SK-N-SH (cell line): ENCODE measurements at regions not wholly inside any gene's neighbourhood (a gene's known extent, or its start where the extent isn't known, plus 50 kb on each side); places are given as distances from the start of the nearest gene placed in this dataset.

Source experiments
- CHD2 ChIP-seq: fragments of 150-350 bp; IDR thresholded peaks from 2 replicates; pipeline ENCODE4 v1.6.1; 2018; ENCODE audit warnings: low read length; ENCODE audit not compliant: partially characterized antibody
- EP300 ChIP-seq, 2 experiments: IDR thresholded peaks; 2 replicates each; pipeline versions ENCODE4 v1.4.0 to v1.6.1; 2012; ENCODE audit warnings: borderline replicate concordance in 1 of 2, low read depth in 1 of 2, low read length in 1 of 2
- FOSL2 ChIP-seq: IDR thresholded peaks from 2 replicates; pipeline ENCODE4 v1.4.0; 2012; ENCODE audit warnings: low read depth, mild to moderate bottlenecking, moderate library complexity, borderline replicate concordance
- FOXJ3 ChIP-seq: sonication (generic); formaldehyde crosslinking; IDR thresholded peaks from 2 replicates; pipeline ENCODE4 v1.5.1; 2020; ENCODE audit warnings: mild to moderate bottlenecking, missing genetic modification reagents
- GABPA ChIP-seq: IDR thresholded peaks from 2 replicates; pipeline ENCODE4 v1.4.0; 2012; ENCODE audit warnings: low read depth, mild to moderate bottlenecking
- JUND ChIP-seq: IDR thresholded peaks from 2 replicates; pipeline ENCODE4 v1.4.0; 2012
- NFIC ChIP-seq: IDR thresholded peaks from 2 replicates; pipeline ENCODE4 v1.4.0; 2012; ENCODE audit warnings: borderline replicate concordance
- NRF1 ChIP-seq: IDR thresholded peaks from 2 replicates; pipeline ENCODE4 v1.6.1; 2012; ENCODE audit warnings: low read depth, mild to moderate bottlenecking, low read length
- POLR2AphosphoS5 ChIP-seq: IDR thresholded peaks from 2 replicates; pipeline ENCODE4 v1.6.1; 2012; ENCODE audit warnings: low read depth, low read length
- SMC3 ChIP-seq: IDR thresholded peaks from 2 replicates; pipeline ENCODE4 v1.6.1; 2012; ENCODE audit warnings: low read depth, low read length, improper control_type of control experiment
- TF ChIP-seq, protein P1 (sequence below): fragments of 150-350 bp; IDR thresholded peaks from 2 replicates; pipeline ENCODE4 v1.6.1; 2017; ENCODE audit warnings: antibody characterized with exemption, low read length, low read depth, borderline replicate concordance
- TF ChIP-seq, protein P2 (sequence below): IDR thresholded peaks from 2 replicates; pipeline ENCODE4 v1.4.0; 2012; ENCODE audit warnings: low read depth
- TF ChIP-seq, protein P3 (sequence below): IDR thresholded peaks from 2 replicates; pipeline ENCODE4 v1.4.0; 2012; ENCODE audit warnings: low read depth, borderline replicate concordance
- TF ChIP-seq, protein P4 (sequence below): fragments of 200-600 bp; sonication (generic); IDR thresholded peaks from 2 replicates; pipeline ENCODE4 v1.6.1; 2017; ENCODE audit warnings: antibody characterized with exemption, mild to moderate bottlenecking, moderate library complexity

DNA sequence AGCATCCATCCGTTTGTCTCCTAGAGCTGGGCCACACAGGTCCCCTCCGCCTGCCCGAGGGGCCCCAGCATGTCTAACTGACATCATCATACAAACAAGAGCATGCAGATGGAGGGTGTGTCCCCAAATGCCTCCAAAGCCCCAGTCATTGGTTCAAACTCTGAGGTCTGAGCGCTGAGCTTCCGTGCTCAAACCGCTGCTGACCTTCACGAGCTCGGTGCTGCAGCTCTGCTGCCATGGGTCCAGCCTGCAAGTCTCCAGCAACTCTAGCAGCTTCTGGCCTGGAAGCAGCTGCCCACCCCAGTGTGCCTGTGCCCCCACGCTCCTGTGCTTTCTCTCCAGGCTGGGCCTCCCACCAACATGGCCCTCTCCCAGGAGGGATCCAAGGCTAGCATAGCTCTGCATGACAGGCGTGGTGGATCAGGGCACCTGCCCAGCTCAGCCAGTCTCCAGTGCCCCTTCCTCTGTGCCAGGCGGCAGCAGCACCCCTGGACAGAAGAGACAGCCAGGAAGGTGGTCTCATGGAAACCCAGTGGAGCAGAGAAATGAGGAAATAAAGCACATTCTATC lies 131.6 kb upstream of the PMEPA1 start:
- TF ChIP-seq NFIC = no peak
- TF ChIP-seq GABPA = no peak
- TF ChIP-seq, protein P1, sequence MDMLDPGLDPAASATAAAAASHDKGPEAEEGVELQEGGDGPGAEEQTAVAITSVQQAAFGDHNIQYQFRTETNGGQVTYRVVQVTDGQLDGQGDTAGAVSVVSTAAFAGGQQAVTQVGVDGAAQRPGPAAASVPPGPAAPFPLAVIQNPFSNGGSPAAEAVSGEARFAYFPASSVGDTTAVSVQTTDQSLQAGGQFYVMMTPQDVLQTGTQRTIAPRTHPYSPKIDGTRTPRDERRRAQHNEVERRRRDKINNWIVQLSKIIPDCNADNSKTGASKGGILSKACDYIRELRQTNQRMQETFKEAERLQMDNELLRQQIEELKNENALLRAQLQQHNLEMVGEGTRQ = no peak
- TF ChIP-seq, protein P2, sequence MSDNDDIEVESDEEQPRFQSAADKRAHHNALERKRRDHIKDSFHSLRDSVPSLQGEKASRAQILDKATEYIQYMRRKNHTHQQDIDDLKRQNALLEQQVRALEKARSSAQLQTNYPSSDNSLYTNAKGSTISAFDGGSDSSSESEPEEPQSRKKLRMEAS = no peak
- TF ChIP-seq, protein P3, sequence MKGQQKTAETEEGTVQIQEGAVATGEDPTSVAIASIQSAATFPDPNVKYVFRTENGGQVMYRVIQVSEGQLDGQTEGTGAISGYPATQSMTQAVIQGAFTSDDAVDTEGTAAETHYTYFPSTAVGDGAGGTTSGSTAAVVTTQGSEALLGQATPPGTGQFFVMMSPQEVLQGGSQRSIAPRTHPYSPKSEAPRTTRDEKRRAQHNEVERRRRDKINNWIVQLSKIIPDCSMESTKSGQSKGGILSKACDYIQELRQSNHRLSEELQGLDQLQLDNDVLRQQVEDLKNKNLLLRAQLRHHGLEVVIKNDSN = no peak
- no peak for TF ChIP-seq FOXJ3 (CRISPR knock-in tag)
- TF ChIP-seq, protein P4, sequence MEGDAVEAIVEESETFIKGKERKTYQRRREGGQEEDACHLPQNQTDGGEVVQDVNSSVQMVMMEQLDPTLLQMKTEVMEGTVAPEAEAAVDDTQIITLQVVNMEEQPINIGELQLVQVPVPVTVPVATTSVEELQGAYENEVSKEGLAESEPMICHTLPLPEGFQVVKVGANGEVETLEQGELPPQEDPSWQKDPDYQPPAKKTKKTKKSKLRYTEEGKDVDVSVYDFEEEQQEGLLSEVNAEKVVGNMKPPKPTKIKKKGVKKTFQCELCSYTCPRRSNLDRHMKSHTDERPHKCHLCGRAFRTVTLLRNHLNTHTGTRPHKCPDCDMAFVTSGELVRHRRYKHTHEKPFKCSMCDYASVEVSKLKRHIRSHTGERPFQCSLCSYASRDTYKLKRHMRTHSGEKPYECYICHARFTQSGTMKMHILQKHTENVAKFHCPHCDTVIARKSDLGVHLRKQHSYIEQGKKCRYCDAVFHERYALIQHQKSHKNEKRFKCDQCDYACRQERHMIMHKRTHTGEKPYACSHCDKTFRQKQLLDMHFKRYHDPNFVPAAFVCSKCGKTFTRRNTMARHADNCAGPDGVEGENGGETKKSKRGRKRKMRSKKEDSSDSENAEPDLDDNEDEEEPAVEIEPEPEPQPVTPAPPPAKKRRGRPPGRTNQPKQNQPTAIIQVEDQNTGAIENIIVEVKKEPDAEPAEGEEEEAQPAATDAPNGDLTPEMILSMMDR = no peak
- TF ChIP-seq EP300 (IDR thresholded peaks at IDR 0.05; ENCODE audit: borderline replicate concordance in 1 of 2, low read depth in 1 of 2, low read length in 1 of 2) = no peak
- no peak for TF ChIP-seq NRF1
- no peak for TF ChIP-seq POLR2AphosphoS5
- TF ChIP-seq JUND = no peak
- TF ChIP-seq FOSL2 = no peak
- no peak for TF ChIP-seq CHD2
- no peak for TF ChIP-seq SMC3
